Suprapubic skin (tissue), 3 donors: ENCODE measurements at regions not wholly inside any gene's neighbourhood (a gene's known extent, or its start where the extent isn't known, plus 50 kb on each side); places are given as distances from the start of the nearest gene placed in this dataset.

Experiments
- CTCF ChIP-seq, 2 donors: fragments of 200-600 bp in 1 of 2; fragments of 450-650 bp in 1 of 2; sonication (generic) in 1 of 2; IDR thresholded peaks; one replicate each; pipeline ENCODE4 v1.5.1; 2016 to 2019; ENCODE audit warnings: antibody characterized with exemption in 2 of 2, mild to moderate bottlenecking in 1 of 2, moderate library complexity in 1 of 2
- EP300 ChIP-seq: sonication (generic); formaldehyde crosslinking; IDR thresholded peaks from one replicate; pipeline ENCODE4 v1.6.1; 2017; ENCODE audit warnings: antibody characterized with exemption

DNA sequence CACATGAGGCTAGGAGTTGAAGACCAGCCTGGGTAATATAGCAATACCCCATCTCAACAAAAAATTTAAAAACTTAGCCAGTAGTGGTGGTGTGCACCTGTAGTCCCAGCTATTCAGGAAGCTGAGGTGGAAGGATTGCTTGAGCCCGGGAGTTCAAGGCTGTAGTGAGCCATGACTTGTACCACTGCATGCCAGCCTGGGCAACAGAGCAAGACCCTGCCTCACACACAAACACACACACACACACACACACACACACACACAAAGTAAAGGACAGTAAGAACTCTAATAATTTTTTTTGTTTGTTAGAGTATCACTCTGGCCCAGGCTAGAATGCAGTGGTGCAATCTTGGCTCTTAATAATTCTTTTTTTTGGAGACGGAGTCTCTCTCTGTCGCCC lies 138.0 kb upstream of the SOD1 start:
- TF ChIP-seq CTCF (IDR thresholded peaks at IDR 0.05), result no peak
- TF ChIP-seq EP300, result no peak
